ACHN (cell line): ENCODE measurements at regions not wholly inside any gene's neighbourhood (a gene's known extent, or its start where the extent isn't known, plus 50 kb on each side); places are given as distances from the start of the nearest gene placed in this dataset.
"Not testable (repeated sequence)": the region's sequence is repeated elsewhere in the genome, so short reads cannot be mapped to it uniquely, and the experiment has no call there.

Experiments
- DNase-seq: peaks from one replicate; pipeline ENCODE4 v3.0.0-alpha.2; 2015
- in situ Hi-C: cut with HindIII; loops from 2 replicates; pipeline ENCODE4 v1.10.0; 2017; ENCODE audit warnings: low sequenced_read_pairs, low pct_ligation_motif_present, low pct_unique_long_range_greater_than_20kb

- no peak for DNase-seq
- in situ Hi-C loops, result no loop called here
These were observed 1890.9 kb downstream of the PCDH9 start for GRCh38 chr13:65339241-65339640.

GRCh38 chr13:65336916-65337315 lies 1893.2 kb downstream of the PCDH9 start:
- in situ Hi-C loops, result no loop called here
- no peak for DNase-seq

- no peak for DNase-seq
These were observed 1893.9 kb downstream of the PCDH9 start for GRCh38 chr13:65336087-65336749.

GRCh38 chr13:65330691-65331090 lies 1899.4 kb downstream of the PCDH9 start:
- in situ Hi-C loops, result no loop called here
- no peak for DNase-seq

More at GRCh38 chr13:65336087-65336749, 1893.9 kb downstream of the PCDH9 start:
- in situ Hi-C loops, result no loop called here

- in situ Hi-C loops, result no loop called here
- no peak for DNase-seq
These were observed 1899.8 kb downstream of the PCDH9 start for GRCh38 chr13:65330287-65330686.

- in situ Hi-C loops, result not testable (repeated sequence)
These were observed 1906.9 kb downstream of the PCDH9 start for GRCh38 chr13:65323192-65323591.

GRCh38 chr13:65321423-65321822 lies 1908.7 kb downstream of the PCDH9 start:
- in situ Hi-C loops, DNase-seq: not testable (repeated sequence)

More at GRCh38 chr13:65323192-65323591, 1906.9 kb downstream of the PCDH9 start:
- DNase-seq, result not testable (repeated sequence)

- in situ Hi-C loops, result no loop called here
- no peak for DNase-seq
These were observed 1916.1 kb downstream of the PCDH9 start for GRCh38 chr13:65314008-65314407.

- in situ Hi-C loops, result no loop called here
- no peak for DNase-seq
These were observed 1919.3 kb downstream of the PCDH9 start for GRCh38 chr13:65310663-65311328.

GRCh38 chr13:65309906-65310305 lies 1920.2 kb downstream of the PCDH9 start:
- in situ Hi-C loops, result no loop called here
- DNase-seq, result no peak

- in situ Hi-C loops, DNase-seq: not testable (repeated sequence)
These were observed 1921.4 kb downstream of the PCDH9 start for GRCh38 chr13:65308729-65309128.

- in situ Hi-C loops, result no loop called here
- no peak for DNase-seq
These were observed 1923.1 kb downstream of the PCDH9 start for GRCh38 chr13:65307056-65307455.

- no peak for DNase-seq
- in situ Hi-C loops, result no loop called here
These were observed 1927.4 kb downstream of the PCDH9 start for GRCh38 chr13:65302691-65303090.

- in situ Hi-C loops, result no loop called here
- no peak for DNase-seq
These were observed 1928.6 kb downstream of the PCDH9 start for GRCh38 chr13:65301506-65301905.

- in situ Hi-C loops, result no loop called here
- DNase-seq, result no peak
These were observed 1929.9 kb downstream of the PCDH9 start for GRCh38 chr13:65300220-65300619.

- DNase-seq, result no peak
- in situ Hi-C loops, result no loop called here
These were observed 1936.5 kb downstream of the PCDH9 start for GRCh38 chr13:65293530-65294198.

- in situ Hi-C loops, result no loop called here
- peak; percentile 6 for DNase-seq
These were observed 1937.6 kb downstream of the PCDH9 start for GRCh38 chr13:65292488-65292901.

GRCh38 chr13:65287405-65287804 lies 1942.7 kb downstream of the PCDH9 start:
- DNase-seq, result no peak
- in situ Hi-C loops, result no loop called here

- no peak for DNase-seq
- in situ Hi-C loops, result no loop called here
These were observed 1954.1 kb downstream of the PCDH9 start for GRCh38 chr13:65275838-65276630.
